Right lobe of liver (tissue), 6 donors: ENCODE measurements at regions not wholly inside any gene's neighbourhood (a gene's known extent, or its start where the extent isn't known, plus 50 kb on each side); places are given as distances from the start of the nearest gene placed in this dataset.

Source experiments
- ATAC-seq, 4 donors: fragments of 200-7000 bp; cut with Tn5 transposase; one replicate each; pipeline ENCODE4 v1.9.1; 2020; ENCODE audit warnings: mild to moderate bottlenecking in 4 of 4, moderate library complexity in 4 of 4
- DNase-seq, 3 donors: peaks; one replicate each; pipeline ENCODE4 v3.0.0-alpha.2; 2020
- H3K27ac ChIP-seq, 3 donors: fragments of 200-600 bp; one replicate each; pipeline ENCODE4 v1.8.0; 2022
- H3K27me3 ChIP-seq, 2 donors: fragments of 200-600 bp; one replicate each; pipeline ENCODE4 v1.8.0; 2022
- H3K36me3 ChIP-seq, 4 donors: fragments of 200-600 bp; sonication (generic) in 1 of 4; one replicate each; pipeline versions ENCODE4 v1.5.1 to v1.8.0; 2017 to 2022; ENCODE audit warnings: control low read depth in 1 of 4
- H3K4me1 ChIP-seq, 4 donors: fragments of 200-600 bp; sonication (generic) in 1 of 4; one replicate each; pipeline versions ENCODE4 v1.5.1 to v1.8.0; 2017 to 2022; ENCODE audit warnings: control low read depth in 1 of 4
- H3K4me3 ChIP-seq, 3 donors: fragments of 200-600 bp; one replicate each; pipeline ENCODE4 v1.8.0; 2022
- H3K9me3 ChIP-seq, 4 donors: fragments of 200-600 bp; sonication (generic) in 1 of 4; one replicate each; pipeline versions ENCODE4 v1.5.1 to v1.8.0; 2017 to 2022; ENCODE audit warnings: control low read depth in 1 of 4
- CTCF ChIP-seq, 4 donors: fragments of 200-600 bp in 3 of 4; fragments of 450-650 bp in 1 of 4; IDR thresholded peaks; one replicate each; pipeline versions ENCODE4 v1.5.1 to v1.8.0; 2016 to 2022; ENCODE audit warnings: antibody characterized with exemption in 4 of 4, mild to moderate bottlenecking in 2 of 4
- POLR2A ChIP-seq: fragments of 450-650 bp; IDR thresholded peaks from one replicate; pipeline ENCODE4 v1.6.1; 2017; ENCODE audit warnings: antibody characterized with exemption, mild to moderate bottlenecking
- WGBS: methylation state at CpG from one replicate; pipeline ENCODE4 v1.1.6; 2018; ENCODE audit warnings: low coverage, low lambda C conversion rate; ENCODE audit not compliant: insufficient coverage; ENCODE audit errors: missing lambda C conversion rate; 5-methylcytosine and 5-hydroxymethylcytosine counted together
- intact Hi-C, 2 donors: fragments of 100-400 bp; cut with DNase I; formaldehyde crosslinking; loops; one replicate each; pipeline versions ENCODE4 v1.11.2 to v1.14.1; 2022
- donor health status: DM: no; HTN: yes; CAD: no.
- donor health status: DM: no; HTN: no; CAD: no.
- donor health status: DM: no; HTN: no; CAD: no.
- donor health status: DM: no; HTN: yes; CAD: no.
- donor health status: DM: no; HTN: yes; CAD: no.

GRCh38 chr12:34626363-34627157 lies 604.3 kb downstream of the ALG10 start:
- no peaks in the 10 kb centered on the region for H3K27me3 ChIP-seq
- DNase-seq (no peak), ATAC-seq (peak in 3 of 4 donors; percentile 49 to 84 (median 73))
- H3K4me3 ChIP-seq, result no peak overlapping the region
- peaks cover 0 to 7% (median 3%) of the 10 kb centered on the region in 4 donors for H3K4me1 ChIP-seq
- H3K36me3 ChIP-seq, result no peaks in the 10 kb centered on the region
- no peaks in the 10 kb centered on the region for H3K9me3 ChIP-seq
- TF ChIP-seq POLR2A, result no peak
- TF ChIP-seq CTCF (IDR thresholded peaks at IDR 0.05), result no peak
- no peak overlapping the region for H3K27ac ChIP-seq
- WGBS, result 43% methylated on average over 3 of the region's 5 CpGs
- intact Hi-C loops, result loop anchor here in 1 of 2 donors (10.0 kb wide), 1 partner anchor 502 kb away; no protein-coding TSS in a partner anchor
